K562 (cell line): ENCODE measurements at regions not wholly inside any gene's neighbourhood (a gene's known extent, or its start where the extent isn't known, plus 50 kb on each side); places are given as distances from the start of the nearest gene placed in this dataset.

Experiments
- ATF4 ChIP-seq: fragments of 450-650 bp; formaldehyde crosslinking; IDR thresholded peaks from 2 replicates; pipeline ENCODE4 v1.4.0; 2022; ENCODE audit warnings: mild to moderate bottlenecking, moderate library complexity
- DDX20 ChIP-seq: fragments of 450-650 bp; IDR thresholded peaks from 2 replicates; pipeline ENCODE4 v1.6.1; 2016; ENCODE audit warnings: missing genetic modification characterization, low read depth, mild to moderate bottlenecking, missing compliant biosample characterization, moderate library complexity
- HDAC6 ChIP-seq: IDR thresholded peaks from 2 replicates; pipeline ENCODE4 v1.6.1; 2012; ENCODE audit warnings: low read depth, mild to moderate bottlenecking, control low read depth, inconsistent platforms, low read length, moderate library complexity
- HINFP ChIP-seq: fragments of 450-650 bp; conservative IDR thresholded peaks from 2 replicates; pipeline ENCODE4 v1.6.1; 2016; ENCODE audit warnings: missing genetic modification characterization, low read depth, mild to moderate bottlenecking, control low read depth, missing compliant biosample characterization
- LEF1 ChIP-seq: fragments of 450-650 bp; IDR thresholded peaks from 2 replicates; pipeline ENCODE4 v1.6.1; 2016; ENCODE audit warnings: mild to moderate bottlenecking
- MGA ChIP-seq: fragments of 450-650 bp; IDR thresholded peaks from 2 replicates; pipeline ENCODE4 v1.6.1; 2016; ENCODE audit warnings: mild to moderate bottlenecking, moderate library complexity
- PHB ChIP-seq: fragments of 250-450 bp; sonication (Bioruptor Pico); IDR thresholded peaks from 2 replicates; pipeline ENCODE4 v1.5.0; 2021
- TOE1 ChIP-seq, 2 experiments: fragments of 450-650 bp in 1 of 2; sonication (generic) in 1 of 2; formaldehyde crosslinking in 1 of 2; IDR thresholded peaks; 2 replicates each; pipeline versions ENCODE4 v1.7.1 to v1.8.0; 2016 to 2022; ENCODE audit warnings: borderline replicate concordance in 2 of 2, mild to moderate bottlenecking in 2 of 2, antibody characterized with exemption in 1 of 2, inconsistent platforms in 1 of 2, low read depth in 1 of 2, missing genetic modification reagents in 1 of 2, moderate library complexity in 1 of 2
- ZBED1 ChIP-seq: IDR thresholded peaks from 2 replicates; pipeline ENCODE4 v1.6.1; 2014
- ZBTB11 ChIP-seq, 3 experiments: fragments of 200-800 bp in 1 of 3; fragments of 250-450 bp in 1 of 3; fragments of 450-650 bp in 1 of 3; sonication (Bioruptor Pico) in 1 of 3; sonication (Bioruptor generic) in 1 of 3; formaldehyde crosslinking in 1 of 3; IDR thresholded peaks; 2 replicates each; pipeline versions ENCODE4 v1.6.1 to v1.8.0; 2016 to 2022; ENCODE audit warnings: mild to moderate bottlenecking in 2 of 3, missing genetic modification characterization in 2 of 3, missing compliant biosample characterization in 1 of 3, moderate library complexity in 1 of 3

- TF ChIP-seq HINFP (tag) (peak; percentile 49; the same call in 1 of the 2 replicates), ZBTB11 (CRISPR knock-in tag; IDR thresholded peaks at IDR 0.05) (no peak), TOE1 (IDR thresholded peaks at IDR 0.05; ENCODE audit: borderline replicate concordance) (no peak), TOE1 (CRISPR knock-in tag; IDR thresholded peaks at IDR 0.05; ENCODE audit: borderline replicate concordance, low read depth) (no peak), LEF1 (no peak), HDAC6 (no peak), PHB (CRISPR knock-in tag) (no peak), MGA (no peak), DDX20 (tag) (peak; percentile 94), ATF4 (CRISPR knock-in tag) (peak; percentile 68; the same call in 1 of the 2 replicates), ZBED1 (no peak)
These were observed 89.8 kb upstream of the GNG12 start (continued) for GRCh38 chr1:67923074-67923473.
